Astrocyte of the spinal cord (primary cell): ENCODE measurements at regions not wholly inside any gene's neighbourhood (a gene's known extent, or its start where the extent isn't known, plus 50 kb on each side); places are given as distances from the start of the nearest gene placed in this dataset.

Experiments used
- DNase-seq: peaks from one replicate; pipeline ENCODE4 v3.0.0; 2011; ENCODE audit warnings: low read depth, low spot score
- H3K4me3 ChIP-seq: 2 replicates; pipeline ENCODE4 v1.5.1; 2011; ENCODE audit warnings: low read depth, mild to moderate bottlenecking, low read length, moderate library complexity
- in situ Hi-C: cut with HindIII; loops from 2 replicates; pipeline ENCODE4 v1.10.0; 2017; ENCODE audit warnings: low sequenced_read_pairs
- TF ChIP-seq, protein P1 (sequence below): IDR thresholded peaks from 2 replicates; pipeline ENCODE4 v1.5.1; 2012; ENCODE audit warnings: low read depth, mild to moderate bottlenecking, low read length, inconsistent platforms

GRCh38 chr14:86491743-86492142 lies 961.8 kb downstream of the FLRT2 start:
- H3K4me3 ChIP-seq = no peak overlapping the region
- TF ChIP-seq, protein P1, sequence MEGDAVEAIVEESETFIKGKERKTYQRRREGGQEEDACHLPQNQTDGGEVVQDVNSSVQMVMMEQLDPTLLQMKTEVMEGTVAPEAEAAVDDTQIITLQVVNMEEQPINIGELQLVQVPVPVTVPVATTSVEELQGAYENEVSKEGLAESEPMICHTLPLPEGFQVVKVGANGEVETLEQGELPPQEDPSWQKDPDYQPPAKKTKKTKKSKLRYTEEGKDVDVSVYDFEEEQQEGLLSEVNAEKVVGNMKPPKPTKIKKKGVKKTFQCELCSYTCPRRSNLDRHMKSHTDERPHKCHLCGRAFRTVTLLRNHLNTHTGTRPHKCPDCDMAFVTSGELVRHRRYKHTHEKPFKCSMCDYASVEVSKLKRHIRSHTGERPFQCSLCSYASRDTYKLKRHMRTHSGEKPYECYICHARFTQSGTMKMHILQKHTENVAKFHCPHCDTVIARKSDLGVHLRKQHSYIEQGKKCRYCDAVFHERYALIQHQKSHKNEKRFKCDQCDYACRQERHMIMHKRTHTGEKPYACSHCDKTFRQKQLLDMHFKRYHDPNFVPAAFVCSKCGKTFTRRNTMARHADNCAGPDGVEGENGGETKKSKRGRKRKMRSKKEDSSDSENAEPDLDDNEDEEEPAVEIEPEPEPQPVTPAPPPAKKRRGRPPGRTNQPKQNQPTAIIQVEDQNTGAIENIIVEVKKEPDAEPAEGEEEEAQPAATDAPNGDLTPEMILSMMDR = no peak
- no peak for DNase-seq
- in situ Hi-C loops = no loop called here

GRCh38 chr14:86481104-86481503 lies 951.2 kb downstream of the FLRT2 start:
- in situ Hi-C loops = no loop called here
- no peak overlapping the region for H3K4me3 ChIP-seq
- no peak for DNase-seq
- TF ChIP-seq, protein P1 = no peak

DNA sequence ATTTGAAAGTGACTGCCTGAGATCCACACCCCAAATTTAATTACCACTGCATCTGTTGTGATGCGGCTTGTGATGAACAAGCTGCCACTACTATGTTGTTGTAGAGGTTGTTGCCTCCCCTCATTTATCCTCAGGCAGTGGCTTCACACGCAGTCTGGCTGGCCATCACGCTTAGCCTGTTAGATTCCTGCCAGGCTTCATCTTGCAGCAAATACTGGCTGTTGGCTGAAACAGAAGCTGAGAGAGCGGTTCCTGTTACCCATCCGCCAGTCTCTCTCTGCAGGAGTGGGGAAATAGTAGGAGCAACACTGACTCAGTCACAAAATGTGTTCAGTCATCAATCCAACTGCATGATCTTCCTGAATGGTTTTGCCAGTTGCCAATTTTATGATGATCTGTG lies 934.4 kb downstream of the FLRT2 start:
- TF ChIP-seq, protein P1 = no peak
- in situ Hi-C loops = no loop called here
- no peak for DNase-seq
- H3K4me3 ChIP-seq = no peak overlapping the region

- DNase-seq = peak; percentile 8
Observed at GRCh38 chr14:86462193-86462753, 932.3 kb downstream of the FLRT2 start.

DNA sequence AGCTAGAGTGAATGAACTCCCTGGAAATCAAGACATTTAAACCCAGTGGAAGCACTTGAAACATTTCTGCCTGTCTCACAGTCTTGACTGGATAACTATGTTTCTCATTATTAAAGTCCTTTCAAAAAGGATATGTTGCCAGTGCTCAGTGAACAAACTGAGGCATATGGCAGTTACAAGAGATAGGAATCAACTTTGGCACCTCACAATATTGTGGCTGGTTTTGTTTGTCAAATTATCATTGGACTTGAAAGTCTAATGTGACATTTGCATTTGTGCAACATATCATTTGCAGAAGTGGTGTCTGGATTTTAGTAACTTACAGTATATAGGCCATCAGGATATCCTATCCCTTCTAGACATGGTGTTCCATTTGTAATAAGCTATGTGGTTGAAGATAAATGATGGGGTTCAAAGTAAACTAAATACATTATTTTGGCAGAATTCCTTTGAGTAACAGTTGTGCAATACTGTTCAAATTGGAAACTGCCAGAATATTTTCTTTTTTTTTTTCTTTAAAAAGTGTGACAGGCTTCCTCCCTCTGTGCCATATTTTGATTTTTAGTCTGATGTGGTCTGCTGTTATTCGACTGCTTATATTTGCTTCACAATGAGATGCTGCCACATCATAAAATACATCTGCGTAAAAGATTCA lies 927.7 kb downstream of the FLRT2 start:
- TF ChIP-seq, protein P1 = no peak
- H3K4me3 ChIP-seq = no peak overlapping the region
- in situ Hi-C loops = no loop called here
- no peak for DNase-seq

More at GRCh38 chr14:86462193-86462753, 932.3 kb downstream of the FLRT2 start:
- in situ Hi-C loops = no loop called here
- TF ChIP-seq, protein P1 = peak; percentile 47
- H3K4me3 ChIP-seq = no peak overlapping the region

DNA sequence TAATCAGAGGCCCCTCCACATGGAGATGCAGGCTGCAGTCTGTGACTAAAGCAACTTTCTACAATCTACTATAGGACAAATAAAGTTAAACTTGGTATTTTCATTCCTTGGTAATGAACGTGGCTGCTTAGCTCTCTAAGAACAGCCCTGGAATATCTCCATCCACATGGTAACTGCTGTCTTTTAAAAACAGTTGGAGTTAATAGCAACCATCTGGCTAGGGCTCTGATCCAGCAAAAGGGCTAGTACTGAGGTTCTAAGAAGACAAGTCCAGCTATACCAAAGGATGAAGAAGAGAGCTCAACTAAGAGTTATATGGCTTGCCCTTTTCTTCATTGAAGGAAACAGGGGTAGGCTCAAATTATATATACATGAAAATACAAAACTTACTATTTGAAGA lies 920.1 kb downstream of the FLRT2 start:
- in situ Hi-C loops = no loop called here
- TF ChIP-seq, protein P1 = no peak
- H3K4me3 ChIP-seq = no peak overlapping the region
- no peak for DNase-seq
